AG08395 (cell line): ENCODE measurements at regions not wholly inside any gene's neighbourhood (a gene's known extent, or its start where the extent isn't known, plus 50 kb on each side); places are given as distances from the start of the nearest gene placed in this dataset.
"Not testable (repeated sequence)": the region's sequence is repeated elsewhere in the genome, so short reads cannot be mapped to it uniquely, and the experiment has no call there.

Experiments
- DNase-seq: peaks from one replicate; pipeline ENCODE4 v3.0.0; 2012; ENCODE audit warnings: mixed read lengths, low spot score

- no peak for DNase-seq
Observed at GRCh38 chr2:199131876-199132275, 325.9 kb downstream of the SATB2 start.

- DNase-seq: no peak
Observed at GRCh38 chr2:199131136-199131655, 326.5 kb downstream of the SATB2 start.

DNA sequence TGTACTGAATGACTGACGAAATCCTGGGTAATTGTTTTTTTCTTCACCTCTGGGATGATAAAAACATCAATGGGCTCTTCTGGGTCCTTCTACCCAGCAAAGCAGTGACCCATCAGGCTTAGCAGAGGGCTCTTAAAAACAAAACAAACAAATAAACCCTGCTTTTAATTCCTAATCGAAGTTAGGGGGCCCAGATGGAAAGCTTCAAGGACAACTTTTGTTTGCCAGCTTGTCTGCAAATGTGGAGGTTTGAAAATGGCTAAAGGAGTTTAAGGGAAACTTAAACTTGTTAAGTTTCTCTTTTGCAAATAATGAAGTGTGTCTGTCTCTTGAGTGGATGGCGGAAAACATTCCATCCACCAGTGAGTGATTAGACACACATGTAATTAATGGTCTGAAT is 327.2 kb downstream of the SATB2 start:
- DNase-seq: no peak

DNA sequence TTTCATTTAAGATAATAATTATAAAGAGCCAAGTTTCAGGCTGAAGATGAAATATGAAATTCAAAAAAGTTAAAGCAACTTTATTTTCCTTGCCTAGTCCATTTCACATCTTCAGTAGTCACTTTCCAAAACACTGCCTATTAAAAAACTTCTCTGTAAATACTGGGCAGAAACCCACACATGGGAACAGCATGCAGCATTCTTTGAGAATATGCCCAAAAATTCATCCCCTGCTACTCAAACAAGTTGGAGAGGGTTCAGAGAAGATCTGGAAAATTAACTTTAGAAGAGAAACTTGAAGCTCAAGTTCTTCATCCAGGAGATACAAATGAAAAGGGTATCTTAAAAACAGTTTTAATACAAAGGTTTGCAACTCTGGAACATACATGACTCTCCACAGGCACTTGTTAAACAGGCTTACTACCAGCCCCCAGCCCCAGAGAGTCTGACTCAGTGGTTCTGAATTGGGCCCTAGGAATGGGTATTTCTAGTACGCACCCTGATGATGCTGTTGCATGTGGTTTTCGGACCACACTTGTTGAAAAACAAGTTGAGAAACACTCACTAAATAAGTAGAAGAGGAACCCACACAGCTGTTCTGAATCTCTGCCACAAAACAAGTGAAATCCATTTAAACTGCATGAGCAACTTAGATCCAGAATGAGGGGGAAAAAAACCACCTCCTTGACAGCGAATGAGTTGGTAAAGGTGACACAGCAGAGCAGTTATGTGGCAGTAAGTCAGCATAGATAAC is 329.1 kb downstream of the SATB2 start:
- DNase-seq: peak; percentile 30

DNA sequence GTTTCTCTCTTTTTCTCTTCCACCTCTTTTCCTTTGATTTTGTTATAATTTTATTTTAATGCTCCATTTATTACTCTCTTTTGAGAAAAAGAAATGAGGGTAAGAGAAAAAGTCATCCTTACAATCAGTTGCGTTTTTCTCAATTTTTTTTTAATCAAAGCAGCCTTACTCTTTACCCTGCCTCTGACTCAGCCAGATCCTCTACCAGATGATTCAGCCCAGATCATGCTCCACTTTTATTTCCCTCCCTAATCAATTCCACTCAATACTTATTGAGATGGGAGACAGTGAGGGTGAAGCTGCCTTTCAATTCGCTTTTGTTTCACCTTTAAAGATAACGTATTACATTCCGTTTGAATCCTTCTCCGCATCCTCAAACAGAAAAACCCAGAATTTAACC is 337.9 kb downstream of the SATB2 start:
- no peak for DNase-seq

DNA sequence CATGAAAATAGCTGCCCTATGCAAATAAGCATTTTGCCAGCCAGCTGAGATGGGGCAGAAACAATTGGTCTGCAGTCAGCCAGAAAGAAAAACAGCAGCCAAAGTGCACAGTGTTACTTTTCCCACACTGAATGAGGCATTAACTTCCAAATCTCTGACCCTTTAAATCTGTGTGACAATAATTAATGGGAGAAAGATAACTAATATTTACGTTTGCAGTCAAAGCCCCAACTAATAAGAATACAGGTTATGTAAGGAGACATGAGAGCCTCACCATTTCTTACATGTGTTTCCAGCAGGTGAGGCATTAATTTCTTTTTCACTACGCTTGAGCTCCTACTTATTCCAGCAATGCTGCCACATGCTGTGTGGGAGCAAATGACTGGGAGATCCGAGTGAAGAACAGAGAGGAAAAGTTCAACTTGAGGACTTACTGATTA is 339.0 kb downstream of the SATB2 start:
- no peak for DNase-seq

- DNase-seq: no peak
Observed at GRCh38 chr2:199115169-199115568, 342.6 kb downstream of the SATB2 start.

- no peak for DNase-seq
Observed at GRCh38 chr2:199113111-199113510, 344.6 kb downstream of the SATB2 start.

- DNase-seq: no peak
Observed at GRCh38 chr2:199111458-199111857, 346.3 kb downstream of the SATB2 start.

GRCh38 chr2:199108056-199108455 is 349.7 kb downstream of the SATB2 start:
- no peak for DNase-seq

DNA sequence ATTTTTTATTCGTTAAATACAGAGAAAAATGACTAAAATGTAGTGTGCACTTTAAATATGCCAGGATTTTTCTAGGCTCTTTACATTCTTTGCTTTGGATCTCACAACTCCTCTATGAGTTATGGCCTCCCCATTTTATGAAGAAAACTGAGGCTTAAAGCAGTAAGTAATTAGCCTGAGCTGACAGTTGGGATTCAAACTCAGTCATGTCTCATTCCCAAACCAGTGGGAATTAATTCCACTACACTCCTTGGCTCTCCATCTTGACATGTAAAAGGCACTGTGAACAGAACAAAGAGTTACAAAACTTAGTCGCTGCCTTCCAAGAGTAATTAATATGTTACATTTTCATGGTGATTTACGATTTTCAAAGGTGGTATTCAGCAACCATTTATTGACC is 351.9 kb downstream of the SATB2 start:
- no peak for DNase-seq

DNA sequence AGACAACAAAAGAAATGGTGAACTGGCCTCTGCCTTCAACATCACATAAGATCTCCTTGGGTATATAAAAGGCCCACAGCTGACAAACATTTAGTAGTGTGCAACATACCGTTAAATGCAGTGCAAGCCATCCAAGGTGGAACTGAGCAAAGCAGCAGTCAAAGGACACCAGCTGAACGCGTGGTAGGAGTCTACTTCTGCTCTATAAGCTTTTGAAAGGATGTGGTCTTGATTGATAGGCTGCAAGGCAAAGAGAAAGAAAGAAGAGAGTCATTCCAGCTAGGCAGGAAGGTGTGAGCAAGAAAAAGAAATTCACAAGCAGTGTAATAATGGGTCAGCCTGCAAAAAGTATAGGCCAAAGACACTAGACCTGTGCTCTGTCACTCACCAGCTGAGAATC is 356.3 kb downstream of the SATB2 start:
- no peak for DNase-seq

GRCh38 chr2:199100326-199101110 is 357.2 kb downstream of the SATB2 start:
- peak; percentile 45 for DNase-seq

DNA sequence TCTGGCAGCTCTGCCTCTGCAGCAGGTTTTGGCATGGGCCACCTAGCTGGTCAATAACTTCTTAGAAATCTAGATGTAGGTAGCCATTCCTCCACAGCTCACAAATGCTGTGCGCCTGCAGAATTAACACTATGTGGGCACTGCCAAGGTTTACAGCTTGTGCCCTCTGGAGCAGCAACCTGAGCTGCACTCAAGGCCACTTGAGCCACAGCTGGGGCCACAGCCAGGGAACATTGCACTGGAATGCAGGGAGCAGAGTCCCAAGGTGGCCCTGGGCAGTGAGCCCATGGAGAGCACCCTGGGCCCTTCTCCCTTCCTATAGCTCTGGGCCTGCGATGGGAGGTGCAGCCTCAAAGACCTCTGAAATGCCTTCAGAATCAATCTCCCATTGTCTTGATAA is 365.3 kb downstream of the SATB2 start:
- no peak for DNase-seq

- peak; percentile 20 for DNase-seq
Observed at GRCh38 chr2:199085261-199085660, 372.5 kb downstream of the SATB2 start.

- peak; percentile 16 for DNase-seq
Observed at GRCh38 chr2:199070322-199070949, 387.3 kb downstream of the SATB2 start.

GRCh38 chr2:199064201-199064600 is 393.5 kb downstream of the SATB2 start:
- no peak for DNase-seq

- DNase-seq: no peak
Observed at GRCh38 chr2:199057936-199058335, 399.8 kb downstream of the SATB2 start.

DNA sequence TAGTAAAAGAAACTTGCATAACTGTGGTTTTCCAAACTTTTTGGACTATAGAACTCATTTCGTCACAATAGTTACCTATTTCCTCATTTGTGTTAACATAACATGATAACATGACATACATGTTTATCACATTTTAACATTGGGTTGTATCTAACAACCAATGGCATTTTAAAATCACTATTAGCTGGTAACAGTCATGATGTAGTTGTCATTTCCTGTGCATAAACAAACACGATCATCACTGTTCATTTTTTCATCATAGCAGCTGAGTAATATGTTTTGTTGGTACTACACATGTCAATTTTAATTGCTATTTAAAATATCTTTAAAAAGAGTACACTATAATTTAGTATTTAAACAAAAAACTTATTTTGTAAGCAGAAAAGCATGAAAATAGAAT is 402.4 kb downstream of the SATB2 start:
- no peak for DNase-seq

DNA sequence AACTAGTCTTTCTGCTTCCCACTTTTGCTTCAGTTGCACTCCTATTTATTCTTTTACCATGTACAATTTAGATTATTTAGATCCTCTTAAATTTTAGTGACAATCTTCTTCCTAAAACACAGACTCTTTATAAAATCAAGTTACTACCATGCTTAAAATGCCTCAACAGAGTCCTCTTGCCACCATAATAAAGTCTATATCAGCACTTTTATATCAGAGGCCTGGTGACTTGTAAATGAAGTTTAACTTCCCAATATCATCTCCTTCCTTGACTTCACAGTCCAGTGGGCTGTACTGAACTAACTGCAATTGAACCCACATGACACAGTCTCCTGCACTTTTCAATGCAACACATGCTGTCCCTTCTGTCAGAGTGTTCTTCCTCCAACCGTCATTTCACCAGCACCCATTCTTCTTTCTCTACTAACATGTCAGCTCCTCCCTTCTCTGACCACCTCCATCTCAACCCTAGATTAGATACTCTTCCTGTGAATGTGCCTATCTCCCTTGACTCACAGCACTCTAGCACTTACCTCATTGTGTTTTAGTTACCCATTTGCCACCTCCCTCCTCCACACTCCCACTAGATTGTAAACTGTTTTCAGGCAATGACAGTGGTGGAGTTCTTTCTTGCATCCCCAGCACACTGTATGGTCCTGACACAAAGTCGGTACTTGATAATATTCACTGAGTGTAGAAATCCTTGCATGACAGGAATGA is 414.9 kb downstream of the SATB2 start:
- no peak for DNase-seq

DNA sequence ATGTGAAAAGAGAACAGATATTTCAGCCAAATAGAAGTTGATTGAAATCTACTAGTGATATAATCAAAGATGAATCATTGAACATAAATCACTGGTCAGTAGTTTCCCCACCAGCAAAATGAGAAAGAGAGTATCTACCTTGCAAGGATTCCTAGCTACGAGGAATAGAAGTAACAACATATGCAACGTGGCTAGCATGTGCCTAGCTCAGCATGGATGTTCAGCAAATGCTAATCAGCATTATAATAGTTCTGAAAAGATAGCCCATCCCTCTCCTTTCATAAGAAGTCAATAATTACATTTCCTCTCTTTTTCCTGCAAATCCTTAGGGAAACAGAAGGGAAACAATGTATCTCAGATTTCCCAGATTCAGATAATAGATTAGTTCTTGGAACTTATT is 417.2 kb downstream of the SATB2 start:
- DNase-seq: no peak

DNA sequence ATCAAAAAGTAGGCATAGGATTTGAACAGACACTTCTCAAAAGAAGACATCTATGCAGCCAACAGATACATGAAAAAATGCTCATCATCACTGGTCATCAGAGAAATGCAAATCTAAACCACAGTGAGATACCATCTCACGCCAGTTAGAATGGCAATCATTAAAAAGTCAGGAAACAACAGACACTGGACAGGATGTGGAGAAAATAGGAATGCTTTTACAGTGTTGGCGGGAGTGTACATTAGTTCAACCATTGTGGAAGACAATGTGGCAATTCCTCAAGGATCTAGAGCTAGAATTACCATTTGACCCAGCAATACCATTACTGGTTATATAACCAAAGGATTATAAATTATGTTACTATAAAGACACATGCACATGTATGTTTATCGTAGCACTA is 424.0 kb downstream of the SATB2 start:
- not testable (repeated sequence) for DNase-seq
